ENCODE measurements at regions not wholly inside any gene's neighbourhood (a gene's known extent, or its start where the extent isn't known, plus 50 kb on each side); places are given as distances from the start of the nearest gene placed in this dataset.

GRCh38 chr3:96491868-96492267 lies 322.5 kb upstream of the EPHA6 start:
- TF ChIP-seq, protein P1, sequence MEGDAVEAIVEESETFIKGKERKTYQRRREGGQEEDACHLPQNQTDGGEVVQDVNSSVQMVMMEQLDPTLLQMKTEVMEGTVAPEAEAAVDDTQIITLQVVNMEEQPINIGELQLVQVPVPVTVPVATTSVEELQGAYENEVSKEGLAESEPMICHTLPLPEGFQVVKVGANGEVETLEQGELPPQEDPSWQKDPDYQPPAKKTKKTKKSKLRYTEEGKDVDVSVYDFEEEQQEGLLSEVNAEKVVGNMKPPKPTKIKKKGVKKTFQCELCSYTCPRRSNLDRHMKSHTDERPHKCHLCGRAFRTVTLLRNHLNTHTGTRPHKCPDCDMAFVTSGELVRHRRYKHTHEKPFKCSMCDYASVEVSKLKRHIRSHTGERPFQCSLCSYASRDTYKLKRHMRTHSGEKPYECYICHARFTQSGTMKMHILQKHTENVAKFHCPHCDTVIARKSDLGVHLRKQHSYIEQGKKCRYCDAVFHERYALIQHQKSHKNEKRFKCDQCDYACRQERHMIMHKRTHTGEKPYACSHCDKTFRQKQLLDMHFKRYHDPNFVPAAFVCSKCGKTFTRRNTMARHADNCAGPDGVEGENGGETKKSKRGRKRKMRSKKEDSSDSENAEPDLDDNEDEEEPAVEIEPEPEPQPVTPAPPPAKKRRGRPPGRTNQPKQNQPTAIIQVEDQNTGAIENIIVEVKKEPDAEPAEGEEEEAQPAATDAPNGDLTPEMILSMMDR (IDR thresholded peaks at IDR 0.05) = no peak
- Histone ChIP-seq H3K27me3 (no peaks in the 10 kb centered on the region), H3K4me3 (no peak overlapping the region), H3K9ac (ENCODE audit: low read depth in 2 of 2, low read length in 2 of 2) (no peak overlapping the region), H3K9me3 (no peaks in the 10 kb centered on the region), H3K4me1 (no peaks in the 10 kb centered on the region), H3K27ac (no peak overlapping the region), H3K36me3 (no peaks in the 10 kb centered on the region)
- intact Hi-C loops (cut with DNase I) = no loop called here
- DNase-seq = no peak

DNA sequence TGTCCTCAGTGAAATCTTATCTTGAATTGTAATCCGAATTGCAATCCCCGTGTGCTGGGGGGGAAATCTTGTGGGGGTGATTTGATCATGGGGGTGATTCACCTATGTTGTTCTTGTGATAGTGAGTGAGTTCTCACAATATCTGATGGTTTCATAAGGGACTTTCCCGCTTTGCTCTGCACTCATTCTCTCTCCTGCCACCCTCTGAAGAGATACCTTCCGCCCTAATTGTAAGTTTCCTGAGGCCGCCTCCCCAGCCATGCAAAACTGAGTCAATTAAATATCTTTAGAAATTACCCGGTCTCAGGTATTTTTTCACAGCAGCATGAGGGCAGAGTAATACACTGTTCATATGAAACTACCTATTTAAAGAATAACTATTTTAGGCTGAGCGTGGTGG lies 304.1 kb upstream of the EPHA6 start:
- intact Hi-C loops (cut with DNase I) = no loop called here
- DNase-seq = no peak
- TF ChIP-seq, protein P1 (IDR thresholded peaks at IDR 0.05) = no peak
- Histone ChIP-seq H3K27me3 (no peaks in the 10 kb centered on the region), H3K4me3 (no peak overlapping the region), H3K9me3 (no peaks in the 10 kb centered on the region), H3K36me3 (no peaks in the 10 kb centered on the region), H3K27ac (no peak overlapping the region), H3K4me1 (no peaks in the 10 kb centered on the region), H3K9ac (ENCODE audit: low read depth in 2 of 2, low read length in 2 of 2) (no peak overlapping the region)

DNA sequence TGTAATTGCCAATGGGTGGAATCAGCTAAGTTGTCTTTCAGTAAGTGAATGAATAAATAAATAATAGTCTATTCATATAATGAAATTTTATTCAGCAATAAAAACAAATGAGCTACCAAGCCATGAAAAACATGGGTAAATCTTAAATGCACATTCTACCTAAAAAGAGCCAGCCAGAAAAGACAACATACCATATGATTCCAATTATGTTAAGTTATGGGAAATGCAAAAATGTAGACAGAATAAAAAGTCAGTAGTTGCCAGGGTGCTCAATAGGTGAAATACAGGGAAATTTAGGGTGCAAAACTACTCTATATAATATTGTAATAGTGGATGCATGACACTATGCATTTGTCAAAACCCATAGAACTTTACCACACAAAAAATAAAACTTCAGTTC lies 277.2 kb upstream of the EPHA6 start:
- no peak overlapping the region for H3K4me3 ChIP-seq
- H3K36me3 ChIP-seq = no peaks in the 10 kb centered on the region
- no peak overlapping the region for H3K27ac ChIP-seq
- no peaks in the 10 kb centered on the region for H3K4me1 ChIP-seq
- TF ChIP-seq, protein P1 (IDR thresholded peaks at IDR 0.05) = no peak
- DNase-seq = no peak
- H3K27me3 ChIP-seq = no peaks in the 10 kb centered on the region
- H3K9ac ChIP-seq (ENCODE audit: low read depth in 2 of 2, low read length in 2 of 2) = no peak overlapping the region
- no peaks in the 10 kb centered on the region for H3K9me3 ChIP-seq
- intact Hi-C loops (cut with DNase I) = no loop called here

GRCh38 chr3:96538186-96538585 lies 276.2 kb upstream of the EPHA6 start:
- Histone ChIP-seq H3K27me3 (no peaks in the 10 kb centered on the region), H3K36me3 (no peaks in the 10 kb centered on the region), H3K4me1 (no peaks in the 10 kb centered on the region), H3K9ac (ENCODE audit: low read depth in 2 of 2, low read length in 2 of 2) (no peak overlapping the region), H3K9me3 (no peaks in the 10 kb centered on the region), H3K27ac (no peak overlapping the region), H3K4me3 (no peak overlapping the region)
- DNase-seq = no peak
- TF ChIP-seq, protein P1 (IDR thresholded peaks at IDR 0.05) = no peak
- intact Hi-C loops (cut with DNase I) = no loop called here

GRCh38 chr3:96548073-96548472 lies 266.3 kb upstream of the EPHA6 start:
- TF ChIP-seq, protein P1 (IDR thresholded peaks at IDR 0.05) = no peak
- no peak overlapping the region for H3K9ac ChIP-seq (ENCODE audit: low read depth in 2 of 2, low read length in 2 of 2)
- no peak for DNase-seq
- H3K27ac ChIP-seq = no peak overlapping the region
- no peaks in the 10 kb centered on the region for H3K36me3 ChIP-seq
- H3K9me3 ChIP-seq = no peaks in the 10 kb centered on the region
- H3K4me3 ChIP-seq = no peak overlapping the region
- no peaks in the 10 kb centered on the region for H3K27me3 ChIP-seq
- intact Hi-C loops (cut with DNase I) = no loop called here
- no peaks in the 10 kb centered on the region for H3K4me1 ChIP-seq

GRCh38 chr3:96576935-96577334 lies 237.5 kb upstream of the EPHA6 start:
- Histone ChIP-seq H3K9ac (ENCODE audit: low read depth in 2 of 2, low read length in 2 of 2) (no peak overlapping the region), H3K4me3 (no peak overlapping the region), H3K4me1 (no peaks in the 10 kb centered on the region), H3K36me3 (no peaks in the 10 kb centered on the region), H3K27me3 (no peaks in the 10 kb centered on the region), H3K9me3 (no peaks in the 10 kb centered on the region), H3K27ac (no peak overlapping the region)
- intact Hi-C loops (cut with DNase I) = no loop called here
- TF ChIP-seq, protein P1 (IDR thresholded peaks at IDR 0.05) = no peak
- DNase-seq = no peak

Data from colonic mucosa (tissue), 4 donors.